T-helper 9 cell (primary cell): ENCODE measurements at regions not wholly inside any gene's neighbourhood (a gene's known extent, or its start where the extent isn't known, plus 50 kb on each side); places are given as distances from the start of the nearest gene placed in this dataset.

ENCODE experiments used
- DNase-seq: peaks from one replicate; pipeline ENCODE4 v3.0.0-alpha.2; 2020

GRCh38 chr2:207236156-207236935 is 70.6 kb upstream of the KLF7 start:
- no peak for DNase-seq

GRCh38 chr2:207238831-207239701 is 73.3 kb upstream of the KLF7 start:
- no peak for DNase-seq

GRCh38 chr2:207239754-207240494 is 74.2 kb upstream of the KLF7 start:
- DNase-seq, result no peak

- DNase-seq, result no peak
Measured at GRCh38 chr2:207240649-207241048, 74.9 kb upstream of the KLF7 start.

- no peak for DNase-seq
Measured at GRCh38 chr2:207241198-207241597, 75.5 kb upstream of the KLF7 start.

GRCh38 chr2:207243601-207244000 is 77.9 kb upstream of the KLF7 start:
- DNase-seq, result no peak

- DNase-seq, result no peak
Measured at GRCh38 chr2:207244971-207245925, 79.5 kb upstream of the KLF7 start.

GRCh38 chr2:207248702-207249377 is 83.1 kb upstream of the KLF7 start:
- no peak for DNase-seq

- DNase-seq, result no peak
Measured at GRCh38 chr2:207251022-207251421, 85.3 kb upstream of the KLF7 start.

GRCh38 chr2:207251573-207252192 is 85.9 kb upstream of the KLF7 start:
- DNase-seq, result no peak

GRCh38 chr2:207252416-207252815 is 86.7 kb upstream of the KLF7 start:
- no peak for DNase-seq

GRCh38 chr2:207252979-207253645 is 87.4 kb upstream of the KLF7 start:
- DNase-seq, result no peak

- no peak for DNase-seq
Measured at GRCh38 chr2:207253666-207254345, 88.1 kb upstream of the KLF7 start.

GRCh38 chr2:207254591-207255464 is 89.1 kb upstream of the KLF7 start:
- no peak for DNase-seq

- DNase-seq, result no peak
Measured at GRCh38 chr2:207255565-207256470, 90.1 kb upstream of the KLF7 start.

- no peak for DNase-seq
Measured at GRCh38 chr2:207256476-207257207, 90.9 kb upstream of the KLF7 start.
